ENCODE measurements at regions not wholly inside any gene's neighbourhood (a gene's known extent, or its start where the extent isn't known, plus 50 kb on each side); places are given as distances from the start of the nearest gene placed in this dataset.

DNA sequence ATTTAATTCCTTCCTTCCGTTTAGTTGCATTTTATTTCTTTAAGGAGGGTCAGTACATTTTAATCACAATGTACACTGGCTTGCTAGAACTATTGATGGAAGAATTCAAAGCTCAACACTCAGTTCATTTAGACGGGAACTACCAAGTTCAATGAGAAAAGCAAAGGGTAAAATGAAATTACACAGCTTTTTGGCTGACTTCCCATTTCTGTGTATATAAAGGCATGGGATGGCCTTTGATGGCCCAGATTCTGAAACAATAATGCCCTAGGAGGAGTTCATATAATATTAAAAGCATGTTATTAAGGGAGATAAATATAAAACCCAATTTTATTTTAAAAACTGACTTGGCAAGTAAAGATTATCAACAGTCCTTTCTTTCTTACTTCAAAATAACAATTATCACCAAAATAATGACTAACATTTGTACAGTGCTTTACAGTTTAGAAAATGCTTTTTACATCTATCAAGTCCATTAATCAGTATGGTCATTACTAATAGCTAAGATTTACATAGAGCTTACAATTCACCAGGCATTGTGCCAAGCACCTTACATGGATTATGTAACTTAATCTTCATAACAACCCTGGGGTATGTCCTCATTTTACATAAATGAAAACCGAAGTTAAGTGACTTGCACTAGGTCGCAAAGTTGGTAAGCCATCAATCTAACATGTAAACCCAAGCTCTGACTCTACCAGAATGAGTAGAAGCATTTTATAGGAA lies 402.4 kb downstream of the OMA1 start:
- H3K4me3 ChIP-seq (ENCODE audit: control insufficient read depth, low read depth, low read length), result no peak overlapping the region
- no peak for DNase-seq (ENCODE audit: low read depth)
- TF ChIP-seq CTCF (conservative IDR thresholded peaks at IDR 0.05; ENCODE audit: control insufficient read depth, insufficient read depth, low read depth, low read length), result no peak

GRCh38 chr1:58136387-58136786 lies 410.1 kb downstream of the OMA1 start:
- no peak for TF ChIP-seq CTCF (conservative IDR thresholded peaks at IDR 0.05; ENCODE audit: control insufficient read depth, insufficient read depth, low read depth, low read length)
- DNase-seq (ENCODE audit: low read depth), result no peak
- no peak overlapping the region for H3K4me3 ChIP-seq (ENCODE audit: control insufficient read depth, low read depth, low read length)

DNA sequence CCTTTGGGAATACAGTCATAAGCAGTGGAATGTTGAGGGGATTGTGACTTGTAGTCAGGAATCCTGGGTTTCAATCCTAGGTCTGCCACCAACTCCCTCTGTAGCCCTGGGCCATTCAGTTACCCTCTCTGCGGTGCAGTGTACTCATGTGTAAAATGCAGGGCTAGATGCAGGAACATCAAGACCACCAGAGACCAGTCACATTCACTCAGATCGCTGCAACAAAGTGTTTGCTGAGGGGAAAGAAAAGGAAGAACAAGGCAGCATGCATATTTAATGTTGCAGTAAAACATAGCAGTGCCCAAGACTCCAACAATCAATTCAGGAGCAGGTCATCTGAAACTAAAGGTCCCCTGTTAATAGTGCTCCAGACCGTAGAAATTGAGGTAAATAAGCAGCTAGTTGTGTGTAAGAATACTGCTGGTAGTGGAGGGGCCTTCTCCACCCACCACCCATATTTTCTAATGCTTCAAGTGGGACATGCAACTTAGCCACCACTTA lies 410.7 kb downstream of the OMA1 start:
- no peak for DNase-seq (ENCODE audit: low read depth)
- H3K4me3 ChIP-seq (ENCODE audit: control insufficient read depth, low read depth, low read length), result no peak overlapping the region
- TF ChIP-seq CTCF (conservative IDR thresholded peaks at IDR 0.05; ENCODE audit: control insufficient read depth, insufficient read depth, low read depth, low read length), result no peak

- no peak for TF ChIP-seq CTCF (conservative IDR thresholded peaks at IDR 0.05; ENCODE audit: control insufficient read depth, insufficient read depth, low read depth, low read length)
- no peak overlapping the region for H3K4me3 ChIP-seq (ENCODE audit: control insufficient read depth, low read depth, low read length)
These were observed 413.0 kb downstream of the OMA1 start for GRCh38 chr1:58133562-58133961.

DNA sequence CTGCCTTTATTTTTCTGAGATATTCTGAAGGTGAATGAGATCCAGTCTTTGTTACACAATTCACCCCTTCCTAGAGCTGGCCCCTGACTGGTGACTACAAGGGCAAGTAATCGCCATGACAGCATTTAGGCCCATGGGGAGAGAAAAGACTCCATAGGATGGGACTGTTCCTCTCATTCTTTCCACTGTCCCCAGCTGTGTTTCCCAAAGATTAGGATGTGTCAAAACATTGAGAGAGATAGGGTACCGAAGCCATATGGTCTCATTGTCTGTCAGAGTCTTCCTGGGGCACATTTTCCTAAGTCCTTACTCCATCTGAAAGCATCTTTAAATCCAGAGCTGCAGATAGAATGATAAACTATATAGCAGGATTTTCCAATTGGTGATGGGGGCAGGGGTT lies 423.5 kb downstream of the OMA1 start:
- DNase-seq (ENCODE audit: low read depth), result no peak
- TF ChIP-seq CTCF (conservative IDR thresholded peaks at IDR 0.05; ENCODE audit: control insufficient read depth, insufficient read depth, low read depth, low read length), result no peak
- H3K4me3 ChIP-seq (ENCODE audit: control insufficient read depth, low read depth, low read length), result no peak overlapping the region

More at GRCh38 chr1:58133562-58133961, 413.0 kb downstream of the OMA1 start:
- no peak for DNase-seq (ENCODE audit: low read depth)

GRCh38 chr1:58119971-58120370 lies 426.6 kb downstream of the OMA1 start:
- no peak overlapping the region for H3K4me3 ChIP-seq (ENCODE audit: control insufficient read depth, low read depth, low read length)
- TF ChIP-seq CTCF (conservative IDR thresholded peaks at IDR 0.05; ENCODE audit: control insufficient read depth, insufficient read depth, low read depth, low read length), result no peak
- no peak for DNase-seq (ENCODE audit: low read depth)

All from fibroblast of mammary gland (primary cell).